Stimulated activated CD4-positive, alpha-beta T cell treated with anti-CD3 and anti-CD28 coated beads, Interleukin-2, amount 100 ng/mL, for 48 hours (primary cell): ENCODE measurements at regions not wholly inside any gene's neighbourhood (a gene's known extent, or its start where the extent isn't known, plus 50 kb on each side); places are given as distances from the start of the nearest gene placed in this dataset.
A peak's percentile ranks its signal among the peaks of the same experiment; 100 is the strongest.

Experiments used
- DNase-seq, 2 donors: peaks; one replicate each; pipeline ENCODE4 v3.0.0-alpha.2; 2020

DNA sequence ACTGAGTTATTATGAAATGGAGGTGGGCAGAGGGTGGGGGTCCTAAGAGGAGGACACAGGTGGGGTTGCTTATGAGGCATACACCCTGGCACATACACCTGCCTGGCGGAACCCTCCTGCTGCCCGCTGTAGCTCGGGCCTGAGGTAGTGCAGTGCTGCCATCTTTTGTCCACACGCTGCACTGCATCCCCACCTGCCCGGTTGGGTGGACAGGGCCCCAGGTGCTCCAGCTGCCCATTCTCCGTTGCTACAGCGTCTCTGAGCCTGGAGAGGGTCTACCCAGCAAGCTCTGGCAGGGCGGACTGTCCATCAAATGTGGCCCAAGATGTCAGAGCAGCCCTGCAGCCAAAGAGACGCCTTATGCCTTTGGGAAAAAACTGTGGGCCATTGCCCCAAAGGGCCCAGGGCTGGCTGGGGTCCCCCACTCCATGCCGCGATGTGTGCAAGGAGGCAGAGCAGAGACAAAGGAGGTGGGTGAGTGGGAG is 131.2 kb downstream of the BUD13 start:
- DNase-seq: peak; percentile 21 to 32

DNA sequence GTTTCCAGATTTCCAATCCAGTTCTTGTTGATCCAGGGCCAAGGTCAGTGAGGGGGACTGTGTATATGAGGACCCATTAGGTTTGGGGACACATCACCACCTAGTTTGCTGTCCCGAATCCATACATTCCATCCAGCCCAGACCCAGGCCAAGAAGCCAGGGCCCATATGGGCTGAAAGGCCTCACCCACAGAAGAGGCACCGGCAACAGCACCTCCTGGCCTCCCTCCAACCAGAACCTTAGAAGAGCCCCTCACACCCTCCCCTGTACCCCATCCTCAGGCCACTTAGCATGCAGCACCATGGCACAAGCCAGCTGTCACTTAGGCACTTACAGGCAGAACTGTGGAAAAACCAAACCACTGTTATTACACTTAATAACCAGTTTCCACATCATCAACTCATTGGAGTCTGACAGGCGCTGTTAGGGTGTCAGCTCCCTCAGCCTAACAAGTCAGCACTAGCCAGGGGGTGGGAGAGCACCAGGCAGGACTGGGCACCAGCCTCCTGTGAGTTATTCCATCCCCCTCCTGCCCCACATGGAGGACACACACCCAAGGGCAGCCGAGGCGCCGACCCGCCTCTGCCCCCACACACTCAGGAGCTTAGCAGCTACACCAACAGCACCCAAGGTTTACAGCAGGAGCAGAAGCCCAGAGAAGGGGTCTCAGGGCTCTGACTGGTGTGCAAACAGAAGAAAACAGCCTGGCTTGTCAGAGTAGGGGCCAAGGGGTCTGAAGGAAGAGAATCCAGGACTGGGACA is 132.0 kb downstream of the BUD13 start:
- DNase-seq: no peak

DNA sequence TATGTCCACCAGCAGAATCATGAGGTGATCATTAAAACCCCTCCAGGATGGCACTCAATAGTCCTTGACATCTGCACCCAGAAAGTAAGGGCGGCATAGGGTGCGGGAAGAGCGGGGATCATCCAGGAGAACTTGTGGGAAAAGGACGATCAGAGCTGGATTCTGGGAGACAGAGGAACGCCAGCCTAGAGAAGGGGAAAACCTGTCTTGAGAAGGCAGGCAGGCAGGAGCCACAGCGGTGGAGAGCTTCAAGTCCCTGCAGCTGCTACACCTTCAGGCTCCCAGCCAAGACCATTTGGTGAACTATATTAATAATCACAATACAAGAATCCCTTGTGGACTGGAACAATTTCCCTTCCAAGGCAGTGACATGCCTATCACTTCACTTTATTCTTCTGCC is 134.3 kb downstream of the BUD13 start:
- DNase-seq: no peak

DNA sequence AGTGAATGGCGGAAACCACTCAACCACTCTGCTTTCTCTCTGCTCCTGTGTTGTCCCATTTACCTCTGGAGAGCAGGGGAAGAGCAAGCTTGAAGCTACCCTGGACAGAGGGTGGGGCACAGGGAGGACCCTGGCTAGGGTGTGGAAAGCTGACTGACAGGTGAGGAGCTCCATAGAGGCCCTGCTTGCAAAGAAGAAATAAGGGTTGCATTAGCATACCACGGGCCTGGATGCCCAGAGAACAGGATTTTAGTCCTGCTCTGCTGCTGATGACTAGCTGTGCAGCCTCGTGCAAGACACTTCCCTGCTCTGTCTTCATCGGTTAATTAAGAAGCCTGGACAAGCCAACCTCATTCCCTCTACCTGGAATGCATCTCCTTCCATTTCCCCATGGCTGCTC is 135.0 kb downstream of the BUD13 start:
- DNase-seq: no peak

DNA sequence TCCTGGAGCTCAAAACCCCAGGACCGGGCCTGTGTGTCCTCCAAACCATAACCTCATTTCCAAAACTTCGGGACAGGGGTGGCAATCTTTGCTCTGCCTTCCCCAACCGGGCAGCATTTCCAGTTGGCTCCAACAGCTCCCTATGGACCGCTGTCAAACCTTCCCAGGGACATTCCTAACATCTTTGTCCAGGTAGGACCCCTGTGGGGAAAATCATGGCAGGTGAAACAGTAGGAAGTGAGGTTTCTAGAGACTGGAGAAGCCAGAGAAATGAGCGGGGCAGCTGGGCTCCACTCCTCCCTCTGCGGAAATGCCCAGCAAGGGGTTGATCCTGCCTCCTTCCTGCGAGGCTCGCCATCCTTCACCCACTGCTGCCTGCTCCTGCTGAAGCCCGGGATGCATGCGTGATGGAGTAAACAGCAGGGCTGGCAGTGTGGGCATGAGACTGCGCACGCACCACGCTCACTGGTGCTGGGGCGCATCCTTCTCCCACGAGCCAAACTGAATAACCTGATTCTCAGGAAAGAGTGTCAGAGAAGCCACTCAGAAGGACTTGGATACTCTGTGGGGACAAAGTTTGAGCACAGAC is 136.4 kb downstream of the BUD13 start:
- no peak for DNase-seq

DNA sequence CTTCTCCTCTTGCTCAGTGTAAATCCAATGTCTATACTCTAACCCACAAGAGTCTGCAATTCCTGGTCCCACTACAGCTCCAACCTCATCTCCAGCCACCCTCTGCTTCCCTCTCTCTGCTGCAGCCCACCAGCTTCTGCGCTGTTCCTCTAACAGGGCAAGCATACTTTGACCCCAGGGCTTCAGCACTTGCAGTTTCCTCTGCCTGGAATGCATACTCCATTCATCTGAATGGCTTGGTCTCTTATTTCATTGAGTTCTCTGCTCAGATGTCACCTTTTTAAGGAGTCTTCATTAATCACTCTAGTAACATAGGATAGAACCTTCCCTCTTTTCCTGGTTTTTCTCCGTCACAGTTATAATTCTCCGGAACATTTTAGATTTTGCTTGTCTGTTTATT is 141.6 kb downstream of the BUD13 start:
- no peak for DNase-seq

DNA sequence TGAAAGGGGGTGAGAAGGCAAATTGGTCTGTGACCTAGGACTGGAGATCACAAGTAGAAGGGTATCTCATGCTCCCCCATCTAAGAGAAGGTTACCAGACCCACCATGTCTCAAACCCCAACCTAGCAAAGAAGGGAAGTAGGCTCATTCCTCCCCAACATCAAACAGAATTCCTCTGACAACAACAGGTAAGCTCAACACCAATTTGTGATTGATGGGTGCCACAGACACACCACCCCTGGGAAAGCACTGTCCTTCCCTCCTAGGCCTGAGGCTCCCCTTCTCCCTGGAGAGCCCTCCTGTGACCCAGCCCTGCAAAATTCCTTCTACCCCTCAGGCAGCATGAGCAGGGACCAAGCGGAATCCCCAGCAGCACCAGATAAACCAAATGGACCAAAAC is 154.3 kb downstream of the BUD13 start:
- no peak for DNase-seq

DNA sequence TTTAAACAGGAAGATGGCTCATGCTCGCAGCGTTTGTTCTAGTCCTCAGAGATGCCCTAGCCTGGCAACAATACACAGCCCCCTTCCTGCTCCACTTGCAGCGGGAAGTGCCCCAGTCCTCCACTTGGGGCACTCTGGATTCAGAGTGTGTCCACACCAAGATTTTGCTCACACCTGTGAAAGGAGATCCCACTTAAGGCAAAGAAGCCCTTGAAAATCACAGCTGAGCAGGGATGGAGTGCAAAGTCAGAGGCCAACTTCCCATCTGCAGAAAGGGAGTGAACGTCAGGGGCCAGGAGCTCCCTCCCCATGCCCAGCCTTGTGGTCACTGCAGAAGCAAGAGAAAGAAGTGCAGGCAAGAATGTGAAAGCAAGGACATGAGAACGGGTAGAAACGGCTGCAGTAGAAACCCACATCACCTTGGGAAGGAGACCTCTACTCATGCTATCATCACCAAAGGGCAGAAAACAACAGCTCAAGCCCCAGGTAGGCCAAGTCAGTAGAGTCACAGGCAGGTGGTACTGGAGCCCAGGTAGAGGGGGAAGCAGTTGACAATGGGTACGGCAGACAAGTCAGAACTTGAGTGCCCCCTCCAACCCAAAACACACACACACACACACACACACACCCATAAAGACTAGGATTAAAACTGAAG is 157.4 kb downstream of the BUD13 start:
- no peak for DNase-seq

DNA sequence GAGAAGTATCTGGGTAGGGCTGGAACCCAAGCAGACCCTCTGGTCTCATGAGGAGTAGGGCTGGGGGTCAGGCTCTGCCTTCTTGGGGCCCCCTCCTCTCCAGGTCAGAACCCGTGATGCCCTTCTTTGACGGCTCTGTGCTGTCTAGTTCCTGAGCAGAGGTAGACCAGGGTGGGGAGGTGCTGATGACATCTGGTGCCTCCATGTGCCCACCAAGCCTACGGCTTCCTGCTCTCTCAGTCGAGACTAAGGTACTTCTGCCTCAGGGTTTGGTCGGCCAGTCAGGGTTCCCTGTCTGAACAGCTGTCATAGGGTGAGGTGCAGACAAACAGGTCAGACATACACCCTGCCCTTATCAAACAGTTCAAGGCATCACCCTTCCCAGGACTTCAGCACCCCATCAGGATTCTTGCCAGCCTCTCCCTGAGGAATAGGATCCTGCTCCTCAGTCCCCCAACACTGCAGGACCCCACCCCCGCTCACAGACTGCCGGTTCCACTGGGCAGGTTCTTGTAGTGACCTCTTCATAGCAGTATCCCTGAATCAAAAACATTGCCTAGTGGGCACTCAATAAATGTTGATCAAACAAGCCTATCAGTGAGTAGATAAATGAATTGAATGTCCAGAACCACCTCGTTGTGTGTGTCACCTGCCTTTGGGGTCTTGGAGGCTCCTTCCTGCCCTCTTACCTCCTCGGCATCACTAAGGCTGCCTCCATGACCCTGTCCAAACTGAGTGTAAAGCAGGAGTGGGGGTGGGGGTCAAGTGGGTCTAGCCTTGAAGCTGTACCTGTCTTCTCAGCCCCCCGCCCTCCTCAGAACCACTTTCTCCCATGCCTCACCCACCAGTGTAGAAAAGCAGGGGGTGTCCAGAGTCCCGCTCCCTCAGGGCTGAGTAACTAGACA is 158.2 kb downstream of the BUD13 start:
- DNase-seq: no peak

DNA sequence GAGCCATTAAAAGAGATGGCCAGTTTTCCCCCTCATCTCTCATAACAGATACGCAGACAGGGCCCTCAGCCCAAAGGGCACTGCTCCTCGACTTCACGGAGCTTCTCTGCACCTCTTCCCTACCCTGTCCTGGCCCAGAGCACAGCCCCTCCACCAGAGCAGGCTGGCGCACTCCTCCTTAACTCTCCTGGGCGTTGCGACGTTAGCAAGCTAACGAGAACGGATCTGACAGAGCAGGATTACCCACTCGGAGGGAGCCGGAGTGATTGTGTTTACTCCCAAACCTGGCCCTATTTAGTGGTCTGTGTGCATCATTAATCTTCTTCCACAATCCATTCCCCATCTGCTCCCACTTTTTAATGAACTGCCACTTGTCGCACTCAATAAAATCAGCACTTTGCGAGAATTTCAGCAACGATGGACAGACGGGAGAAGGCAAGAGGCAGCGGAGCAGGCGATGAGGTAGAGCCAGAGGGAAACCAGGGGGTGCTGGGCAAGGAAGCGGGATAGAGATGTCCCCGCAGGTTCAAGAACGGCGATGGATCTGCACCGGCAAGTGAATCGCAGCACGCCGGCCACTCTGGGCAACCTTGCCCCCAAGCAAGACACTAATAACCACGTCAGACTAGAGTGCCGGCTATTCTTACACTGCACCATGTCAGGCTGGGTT is 159.4 kb downstream of the BUD13 start:
- no peak for DNase-seq

DNA sequence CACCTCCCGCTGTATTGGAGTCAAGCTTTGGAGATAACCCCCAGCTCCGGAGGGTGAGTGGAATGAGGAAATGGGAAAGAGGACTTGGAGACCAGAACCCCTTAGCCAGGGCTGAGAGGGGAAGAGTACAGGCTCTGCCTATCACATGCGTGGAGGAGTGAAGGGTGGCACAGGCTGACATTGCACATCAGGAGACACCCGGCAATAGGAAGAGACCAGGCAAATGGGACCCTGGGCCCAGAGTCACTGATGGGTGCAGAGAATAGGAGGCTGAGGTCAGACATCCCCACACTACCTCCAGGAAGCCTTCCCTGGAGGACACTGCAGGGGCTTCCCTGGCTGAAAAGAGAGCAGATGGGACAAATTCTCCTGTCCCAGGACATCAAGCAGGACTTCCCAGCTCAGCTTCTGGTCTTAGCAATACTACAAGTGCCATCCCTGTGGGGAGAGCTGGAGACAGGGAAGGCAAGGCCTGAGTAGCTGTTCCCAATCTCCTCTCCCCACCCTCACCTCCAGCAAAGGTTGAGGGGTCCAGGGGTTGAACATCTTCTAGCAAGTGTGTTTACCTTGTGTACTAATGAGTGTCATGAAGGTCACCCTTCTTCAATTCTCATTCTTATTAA is 160.7 kb downstream of the BUD13 start:
- no peak for DNase-seq

DNA sequence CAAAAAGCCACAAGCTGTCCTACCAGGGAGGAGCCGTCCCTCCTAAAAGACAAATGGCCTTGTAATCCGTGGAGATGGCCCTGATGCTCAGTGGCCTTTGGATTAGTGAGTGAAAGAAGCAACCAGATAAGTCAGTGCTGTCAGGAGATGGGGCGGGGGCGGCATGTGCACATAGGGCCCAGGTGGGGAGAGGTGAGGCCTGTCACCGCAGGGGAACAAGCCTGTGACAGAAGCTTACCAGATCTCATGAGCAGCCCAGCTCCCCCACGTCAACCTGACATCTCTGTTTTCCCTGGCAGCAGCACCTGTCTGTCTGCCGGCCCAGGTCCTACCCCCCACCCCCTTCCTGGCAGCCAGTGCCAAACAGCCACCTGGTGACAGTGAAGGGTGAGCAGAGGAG is 162.6 kb downstream of the BUD13 start:
- DNase-seq: no peak

DNA sequence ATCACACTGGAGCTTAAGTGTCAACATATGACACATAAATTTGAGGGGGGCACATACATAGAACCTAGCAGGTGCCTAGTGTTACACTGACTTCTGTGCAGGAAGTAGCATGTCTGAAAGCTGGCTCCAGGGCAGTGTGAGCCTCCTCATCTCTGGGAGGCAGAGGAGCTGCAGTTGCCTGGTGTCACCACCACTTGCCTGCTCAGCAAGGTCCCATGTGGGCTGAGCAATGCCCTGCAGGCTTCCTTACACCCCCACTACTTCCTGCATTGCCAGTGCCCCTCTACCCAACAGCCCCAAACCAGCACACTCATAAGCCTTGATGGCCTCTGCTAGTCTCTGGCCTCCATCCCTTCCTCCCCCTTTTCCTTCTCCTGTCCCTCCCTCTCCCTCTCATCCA is 165.8 kb downstream of the BUD13 start:
- no peak for DNase-seq

DNA sequence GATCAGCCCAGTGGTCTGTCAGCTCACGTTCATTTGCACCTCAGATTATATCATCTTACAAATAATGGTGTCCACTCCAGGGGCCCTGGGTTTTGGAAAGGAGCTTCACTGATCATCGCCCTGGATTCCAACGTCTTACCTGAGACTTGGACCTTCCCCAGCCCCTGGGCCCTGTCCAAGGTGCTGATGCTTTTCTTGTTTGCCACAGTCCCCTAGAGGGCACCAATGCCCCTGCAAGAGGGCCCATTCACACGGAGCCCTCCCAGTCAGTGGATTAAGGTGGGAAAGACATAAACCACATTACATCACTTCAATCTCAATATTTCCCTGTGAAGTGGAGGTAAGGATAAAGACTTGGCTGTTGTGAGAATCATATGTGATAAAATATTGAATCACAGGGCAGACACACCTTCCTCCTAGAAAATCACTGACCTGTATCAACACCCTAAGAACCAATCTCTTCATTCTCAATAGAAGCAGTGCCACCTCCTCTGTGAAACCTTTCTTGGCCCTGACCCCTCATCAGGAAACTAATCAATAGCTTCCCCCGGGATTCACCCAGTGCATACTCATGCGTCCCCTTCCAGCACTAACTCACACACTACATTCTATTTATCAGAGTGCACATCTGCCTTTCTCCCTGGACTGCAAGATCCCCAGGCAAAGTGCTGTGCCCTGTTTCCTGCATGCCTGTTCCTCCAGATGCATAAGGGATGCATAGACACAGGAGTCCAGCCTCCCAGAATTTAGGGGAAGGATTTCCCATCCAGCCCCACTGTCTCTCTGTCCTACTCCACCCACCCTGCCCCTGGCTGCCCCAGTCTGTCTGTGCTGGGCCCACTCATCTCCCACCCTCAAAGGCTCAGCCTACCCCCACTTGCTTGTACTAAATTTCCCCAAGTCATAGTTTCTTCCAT is 167.0 kb downstream of the BUD13 start:
- DNase-seq: peak; percentile 18 to 28

DNA sequence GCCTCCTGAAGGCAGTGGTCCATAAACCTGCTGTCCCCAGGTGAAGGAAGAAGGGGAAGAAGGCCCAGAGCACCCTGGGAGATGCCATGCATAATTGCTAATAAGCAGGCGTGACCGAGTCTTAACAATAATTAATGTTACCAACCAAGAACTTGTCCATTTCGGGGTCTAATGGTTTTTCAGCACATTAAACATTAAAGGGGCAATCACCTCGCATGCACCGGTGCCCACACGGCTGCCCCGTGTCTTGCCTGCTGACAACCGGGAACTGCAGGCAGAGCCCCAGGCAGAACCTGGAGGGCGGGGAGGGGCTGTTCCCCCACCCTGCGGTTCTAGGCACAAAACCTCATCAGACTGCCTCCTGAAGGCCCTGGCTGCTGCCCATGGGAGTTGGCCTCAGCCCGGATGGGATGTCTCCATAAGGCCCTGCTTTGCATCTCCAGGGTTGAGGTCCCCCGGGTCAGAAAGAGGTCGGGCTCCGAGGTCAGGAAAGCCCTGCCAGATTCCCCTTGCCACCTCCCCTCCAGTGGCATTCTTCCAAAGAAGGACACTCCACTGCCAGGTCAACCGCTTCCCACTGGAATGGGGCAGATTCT is 169.0 kb downstream of the BUD13 start:
- no peak for DNase-seq

DNA sequence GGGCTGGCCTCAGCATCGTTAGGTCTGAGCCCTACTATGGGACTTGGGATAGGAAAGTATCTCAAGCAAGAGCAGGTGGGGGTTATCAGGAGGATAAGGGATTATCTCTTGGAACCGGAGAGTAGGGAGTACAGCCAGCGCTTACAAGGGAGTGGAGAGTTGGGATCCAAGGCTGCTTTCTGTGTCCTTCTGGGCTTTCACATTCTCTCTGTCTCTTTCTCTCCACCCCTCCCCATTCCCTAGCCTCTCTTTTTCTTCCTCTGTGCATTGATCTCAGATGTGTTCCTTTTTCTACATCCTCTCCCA is 170.2 kb downstream of the BUD13 start:
- DNase-seq: no peak

DNA sequence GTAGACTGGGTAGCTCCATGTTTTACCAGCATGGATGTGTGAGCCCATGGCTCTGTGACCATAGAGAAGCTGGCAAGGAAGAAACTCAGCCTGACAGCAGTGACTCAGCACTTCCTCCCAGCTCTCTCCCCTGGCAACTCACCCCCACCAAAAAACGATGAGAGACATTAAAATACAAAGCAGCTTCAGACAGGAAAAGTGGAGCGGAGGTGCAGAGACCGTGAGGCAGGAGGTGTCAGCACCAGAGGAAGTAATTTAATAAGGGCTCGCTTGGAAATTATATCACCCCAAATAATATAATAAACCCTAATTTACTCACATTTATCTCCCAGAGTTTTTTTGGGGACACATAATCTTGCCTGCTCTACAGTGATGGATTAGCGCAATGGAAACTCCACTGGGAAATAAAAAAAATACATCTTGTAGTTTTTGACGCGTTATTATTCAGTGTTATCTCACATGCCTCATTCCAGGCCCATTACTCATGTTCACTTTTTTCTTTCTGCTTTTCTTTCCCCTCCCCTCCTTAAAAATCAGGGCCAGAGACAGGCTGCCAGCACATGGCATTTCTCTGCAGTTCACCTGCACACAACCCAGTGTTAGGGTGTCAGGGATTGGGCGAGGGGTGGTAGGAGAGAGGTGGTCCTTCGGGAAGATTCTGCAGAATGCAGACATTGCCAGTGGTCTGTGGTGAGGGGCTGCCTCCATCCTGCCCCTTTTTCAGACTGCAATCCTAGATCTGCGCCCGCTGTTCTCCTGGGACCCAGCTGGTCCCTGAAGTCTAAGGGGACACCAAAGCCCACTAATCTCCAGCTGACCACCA is 170.8 kb downstream of the BUD13 start:
- DNase-seq: no peak

DNA sequence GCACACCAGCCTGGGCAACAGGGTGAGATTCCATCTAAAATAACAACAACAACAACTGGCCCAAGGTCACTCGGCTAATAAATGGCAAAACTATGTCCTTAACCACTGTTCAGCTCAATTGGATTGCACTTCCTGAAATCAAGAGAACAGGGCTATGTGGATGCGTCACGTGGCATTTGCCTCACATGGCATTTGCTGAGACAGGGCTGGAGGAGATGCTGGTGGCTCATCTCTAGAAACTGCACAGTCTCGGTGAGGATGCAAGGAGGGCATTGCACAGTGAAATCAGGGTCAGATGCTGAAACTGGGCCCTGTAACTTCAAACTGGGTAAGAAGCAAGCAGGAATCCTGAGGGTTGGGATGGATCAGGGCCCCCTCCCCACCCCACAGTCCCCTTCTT is 171.9 kb downstream of the BUD13 start:
- no peak for DNase-seq

DNA sequence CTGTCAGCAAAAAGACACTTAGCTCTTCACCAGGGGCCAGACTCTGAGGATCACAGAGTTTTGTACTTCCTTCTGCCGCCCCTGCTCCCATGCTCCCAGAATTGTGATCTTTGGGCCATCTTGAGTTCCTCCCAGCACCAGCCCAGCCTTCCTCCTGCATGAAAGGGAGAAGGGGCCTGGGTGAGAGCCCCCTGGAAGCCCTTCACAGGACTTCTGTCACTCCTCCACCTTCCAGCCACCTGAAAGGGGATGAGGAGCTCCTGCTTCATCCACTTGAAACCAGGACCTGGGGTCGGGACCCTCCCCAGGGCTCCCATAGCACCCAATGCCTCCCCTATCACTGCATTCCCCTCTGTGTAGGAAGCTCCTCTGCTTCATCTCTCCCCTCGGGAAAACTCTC is 174.2 kb downstream of the BUD13 start:
- no peak for DNase-seq

DNA sequence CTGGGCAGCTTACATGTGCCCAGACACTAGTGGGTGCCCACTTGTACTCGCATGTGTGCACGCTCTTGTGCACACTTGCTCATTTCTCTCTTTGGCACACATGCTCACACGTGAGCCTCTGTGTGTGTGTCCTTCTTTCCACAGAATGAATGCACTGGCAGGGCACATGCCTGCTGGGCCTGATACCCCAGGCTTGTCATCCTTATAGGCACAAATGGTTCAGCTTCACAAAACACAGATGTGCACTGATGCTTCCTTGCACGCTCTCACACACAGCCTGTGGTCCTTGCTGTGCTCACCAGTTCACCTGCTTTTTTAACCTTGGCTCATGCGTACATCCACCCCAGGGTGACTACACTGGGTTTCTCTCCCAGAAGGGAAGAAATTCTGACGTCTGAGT is 174.8 kb downstream of the BUD13 start:
- no peak for DNase-seq
